IMR-90 (cell line): ENCODE measurements at regions not wholly inside any gene's neighbourhood (a gene's known extent, or its start where the extent isn't known, plus 50 kb on each side); places are given as distances from the start of the nearest gene placed in this dataset.

Experiments used
- CEBPB ChIP-seq: IDR thresholded peaks from 2 replicates; pipeline ENCODE4 v1.6.1; 2012; ENCODE audit warnings: low read depth, low read length, improper control_type of control experiment
- CHD1 ChIP-seq: IDR thresholded peaks from 2 replicates; pipeline ENCODE4 v1.6.1; 2012; ENCODE audit warnings: low read depth, low read length, improper control_type of control experiment
- MXI1 ChIP-seq: IDR thresholded peaks from 2 replicates; pipeline ENCODE4 v1.6.1; 2012; ENCODE audit warnings: low read depth, mild to moderate bottlenecking, low read length, moderate library complexity, borderline replicate concordance
- POLR2A ChIP-seq: IDR thresholded peaks from 2 replicates; pipeline ENCODE4 v1.6.1; 2012; ENCODE audit warnings: mild to moderate bottlenecking, low read depth, low read length
- TF ChIP-seq, protein P1 (sequence below): conservative IDR thresholded peaks from 2 replicates; pipeline ENCODE4 v1.5.1; 2012; ENCODE audit warnings: mild to moderate bottlenecking, low read depth, low read length, improper control_type of control experiment

DNA sequence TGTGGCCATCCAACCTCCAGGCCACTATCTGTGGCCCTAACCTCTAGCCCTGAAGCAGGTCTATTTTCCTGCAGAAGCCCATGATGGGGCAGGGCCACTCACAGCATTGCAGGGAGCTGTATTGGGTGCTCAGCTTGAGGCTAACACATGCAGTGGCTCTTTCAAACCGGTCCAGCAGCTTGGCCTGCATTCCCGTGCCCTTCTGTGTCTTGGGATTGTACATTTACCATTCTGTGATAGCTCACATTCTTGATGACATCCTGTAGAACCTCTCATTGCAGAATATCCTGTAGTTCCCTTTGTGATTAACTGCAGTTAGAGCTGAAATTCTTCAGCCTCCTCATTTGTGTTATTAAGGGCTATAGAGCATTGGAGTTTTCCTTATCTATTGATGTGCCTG lies 60.8 kb upstream of the ANKRD34C start:
- no peak for TF ChIP-seq CHD1
- TF ChIP-seq, protein P1, sequence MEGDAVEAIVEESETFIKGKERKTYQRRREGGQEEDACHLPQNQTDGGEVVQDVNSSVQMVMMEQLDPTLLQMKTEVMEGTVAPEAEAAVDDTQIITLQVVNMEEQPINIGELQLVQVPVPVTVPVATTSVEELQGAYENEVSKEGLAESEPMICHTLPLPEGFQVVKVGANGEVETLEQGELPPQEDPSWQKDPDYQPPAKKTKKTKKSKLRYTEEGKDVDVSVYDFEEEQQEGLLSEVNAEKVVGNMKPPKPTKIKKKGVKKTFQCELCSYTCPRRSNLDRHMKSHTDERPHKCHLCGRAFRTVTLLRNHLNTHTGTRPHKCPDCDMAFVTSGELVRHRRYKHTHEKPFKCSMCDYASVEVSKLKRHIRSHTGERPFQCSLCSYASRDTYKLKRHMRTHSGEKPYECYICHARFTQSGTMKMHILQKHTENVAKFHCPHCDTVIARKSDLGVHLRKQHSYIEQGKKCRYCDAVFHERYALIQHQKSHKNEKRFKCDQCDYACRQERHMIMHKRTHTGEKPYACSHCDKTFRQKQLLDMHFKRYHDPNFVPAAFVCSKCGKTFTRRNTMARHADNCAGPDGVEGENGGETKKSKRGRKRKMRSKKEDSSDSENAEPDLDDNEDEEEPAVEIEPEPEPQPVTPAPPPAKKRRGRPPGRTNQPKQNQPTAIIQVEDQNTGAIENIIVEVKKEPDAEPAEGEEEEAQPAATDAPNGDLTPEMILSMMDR = no peak
- no peak for TF ChIP-seq POLR2A
- TF ChIP-seq CEBPB = no peak
- TF ChIP-seq MXI1 = no peak
